Left renal pelvis (tissue), 4 donors: ENCODE measurements at regions not wholly inside any gene's neighbourhood (a gene's known extent, or its start where the extent isn't known, plus 50 kb on each side); places are given as distances from the start of the nearest gene placed in this dataset.

ENCODE experiments used
- DNase-seq, 4 donors: peaks; one replicate each; pipeline ENCODE4 v3.0.0-alpha.2; 2013; ENCODE audit warnings: low read depth in 4 of 4, low spot score in 3 of 4

DNA sequence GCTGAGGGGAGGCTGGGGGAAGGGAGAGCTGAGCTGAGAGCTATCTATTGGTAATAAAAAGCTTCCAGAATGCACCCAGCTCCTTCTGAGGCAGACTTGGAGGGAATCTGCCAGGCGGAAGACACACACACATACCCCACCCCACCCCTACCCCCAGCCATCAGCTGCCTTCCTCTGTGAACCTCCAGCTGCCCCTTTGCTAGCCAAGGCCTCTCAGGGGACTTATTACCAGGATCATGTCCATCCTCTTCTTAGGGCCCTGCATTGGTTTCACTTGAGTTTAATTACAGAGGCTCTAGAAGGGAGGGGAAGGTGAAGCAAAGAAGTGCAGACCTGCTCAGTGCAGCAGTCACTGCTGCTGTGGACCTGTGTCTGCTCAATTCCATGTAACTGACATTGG, 156.4 kb downstream of the OMA1 start:
- no peak for DNase-seq

- DNase-seq, result no peak
These were observed 166.2 kb downstream of the OMA1 start for GRCh38 chr1:58380345-58380744.

DNA sequence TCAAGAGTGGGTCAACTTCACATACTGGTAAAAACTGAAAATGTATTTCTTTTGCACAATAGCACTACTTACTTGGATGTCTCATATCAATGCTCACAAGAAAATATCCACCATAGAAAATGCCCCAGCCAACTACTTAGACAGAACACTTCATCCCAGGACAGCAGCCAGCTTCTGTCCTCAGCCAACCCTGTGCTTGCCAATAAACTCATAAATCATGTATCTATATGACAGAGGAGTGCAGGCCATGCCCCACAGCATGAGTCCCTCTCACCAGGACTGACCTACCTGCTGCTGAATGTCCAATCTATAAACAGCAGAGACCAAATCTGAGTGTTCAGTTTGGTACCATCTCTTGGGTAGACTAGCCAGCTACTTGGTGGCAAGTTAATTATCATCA, 179.3 kb downstream of the OMA1 start:
- no peak for DNase-seq

- no peak for DNase-seq
These were observed 181.2 kb downstream of the OMA1 start for GRCh38 chr1:58365328-58365727.

- peak in 1 of 4 donors; percentile 14 for DNase-seq
These were observed 182.9 kb downstream of the OMA1 start for GRCh38 chr1:58363585-58363984.

DNA sequence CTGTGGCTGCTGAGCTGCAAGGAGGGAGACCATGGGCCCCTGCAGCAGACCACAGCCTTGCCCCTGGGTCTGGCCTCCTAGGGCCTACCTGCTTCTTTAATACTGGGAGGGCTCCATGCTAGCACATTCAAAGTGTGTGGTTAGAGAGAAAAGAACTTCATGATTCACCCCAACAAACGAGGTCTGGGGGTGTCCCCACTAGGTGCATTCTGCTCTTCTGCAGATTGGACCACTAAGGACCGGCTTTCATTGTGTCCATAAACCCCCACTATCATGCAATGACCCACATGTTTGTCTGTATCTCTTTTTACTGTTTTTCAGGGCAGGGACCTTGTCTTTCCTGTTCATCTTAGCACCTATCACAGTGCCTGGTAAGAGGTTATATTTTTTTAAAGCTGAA, 185.4 kb downstream of the OMA1 start:
- DNase-seq, result no peak

GRCh38 chr1:58358346-58358745, 188.2 kb downstream of the OMA1 start:
- no peak for DNase-seq

- DNase-seq, result no peak
These were observed 190.1 kb downstream of the OMA1 start for GRCh38 chr1:58356402-58356801.

DNA sequence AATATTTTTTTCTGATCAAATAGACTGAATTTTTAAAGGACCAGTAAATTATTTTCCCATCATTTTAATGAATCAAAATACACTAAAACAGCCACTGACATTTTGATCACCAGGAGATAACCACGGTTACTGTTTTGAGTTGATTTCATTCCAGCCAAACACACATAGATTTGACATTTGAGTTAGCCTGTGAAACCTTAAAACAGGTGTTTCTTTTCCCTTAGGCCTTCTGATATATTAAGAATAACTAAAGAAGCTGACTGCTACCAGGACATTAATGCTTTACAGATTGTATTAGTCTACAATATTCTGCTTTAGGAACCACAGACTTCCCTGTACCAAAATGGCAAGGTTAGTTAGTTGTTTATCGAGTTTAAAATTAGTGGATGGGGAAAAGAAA, 193.4 kb downstream of the OMA1 start:
- no peak for DNase-seq

DNA sequence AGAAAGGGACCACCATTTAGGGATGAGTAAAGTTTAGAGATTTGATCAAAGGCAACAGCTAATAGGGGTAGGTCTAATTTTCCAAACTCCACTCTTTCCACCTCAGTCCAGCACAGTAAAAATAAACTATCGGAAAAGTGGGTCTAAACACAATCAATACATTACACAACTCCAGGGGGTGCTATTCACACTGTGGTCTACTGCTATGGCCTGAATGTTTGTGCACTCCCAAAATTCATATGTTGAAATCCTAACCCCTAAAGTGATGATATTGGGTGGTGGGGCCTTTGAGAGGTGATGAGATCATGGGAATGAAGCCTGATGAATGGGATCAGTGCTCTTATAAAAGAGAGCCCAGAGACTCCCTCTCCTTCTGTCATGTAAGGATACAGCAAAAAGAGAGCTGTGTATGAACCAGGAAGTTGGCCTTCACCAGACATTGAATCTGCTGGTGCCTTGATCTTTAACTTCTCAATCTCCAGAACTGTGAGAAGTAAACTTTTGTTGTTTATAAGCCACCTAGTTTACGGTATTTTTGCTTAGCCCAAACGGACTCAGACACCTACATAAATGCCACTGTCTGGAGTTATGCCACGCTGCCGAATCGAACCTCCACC, 193.9 kb downstream of the OMA1 start:
- no peak for DNase-seq

DNA sequence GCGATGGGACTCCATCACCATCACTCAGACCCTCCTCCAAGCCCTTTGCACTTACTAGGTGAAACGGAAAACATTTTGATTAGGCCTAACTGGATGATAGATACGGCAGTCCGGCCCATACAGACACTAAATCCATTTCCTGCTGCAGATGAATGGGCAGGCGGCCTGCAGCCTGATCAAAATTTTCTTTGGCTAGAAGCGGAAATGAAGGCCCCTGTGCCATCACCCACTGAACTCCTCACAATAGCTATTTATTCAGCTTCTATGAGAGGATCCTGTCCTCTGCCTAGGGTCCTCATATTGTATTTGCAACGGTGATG, 200.5 kb downstream of the OMA1 start:
- no peak for DNase-seq

GRCh38 chr1:58345215-58346035, 201.1 kb downstream of the OMA1 start:
- DNase-seq, result no peak

GRCh38 chr1:58340185-58340584, 206.3 kb downstream of the OMA1 start:
- DNase-seq, result no peak

GRCh38 chr1:58338081-58338480, 208.4 kb downstream of the OMA1 start:
- no peak for DNase-seq

- DNase-seq, result no peak
These were observed 213.0 kb downstream of the OMA1 start for GRCh38 chr1:58333511-58333910.

DNA sequence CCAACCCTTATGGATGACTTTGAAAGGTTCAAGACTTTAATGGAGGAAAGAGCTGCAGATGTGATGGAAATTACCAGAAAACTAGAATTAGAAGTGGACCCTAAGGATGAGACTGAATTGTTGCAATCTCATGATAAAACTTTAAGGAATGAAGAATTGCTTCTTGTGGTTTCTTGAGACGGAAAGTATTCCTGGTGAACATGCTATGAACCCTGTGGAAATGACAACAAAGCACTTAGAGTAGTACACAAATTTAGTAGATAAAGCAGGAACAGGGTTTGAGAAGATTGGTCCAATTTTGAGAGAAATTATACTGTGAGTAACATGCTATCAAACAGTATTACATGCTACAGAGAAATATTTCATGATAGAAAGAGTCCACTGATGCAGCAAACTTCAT, 215.4 kb downstream of the OMA1 start:
- no peak for DNase-seq

- no peak for DNase-seq
These were observed 220.7 kb downstream of the OMA1 start for GRCh38 chr1:58325866-58326265.

DNA sequence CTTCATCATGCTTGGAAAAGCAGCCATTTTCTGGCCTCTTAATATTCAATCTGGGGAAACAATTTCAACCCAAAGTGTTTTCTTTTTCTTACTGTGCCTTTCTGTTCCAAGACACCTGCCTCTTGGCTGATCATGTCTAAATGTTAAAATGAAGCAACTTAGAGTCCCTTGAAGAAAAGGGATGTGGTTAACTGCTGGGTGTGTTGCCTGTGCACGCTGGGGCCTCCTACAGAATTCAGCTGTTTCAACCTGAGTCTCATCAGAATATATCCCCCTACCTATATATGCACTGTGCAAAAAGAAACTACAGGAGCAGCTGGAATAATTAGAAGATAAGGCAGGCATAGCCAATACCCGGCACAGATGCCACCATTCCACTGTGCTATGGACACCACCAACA, 222.0 kb downstream of the OMA1 start:
- no peak for DNase-seq

DNA sequence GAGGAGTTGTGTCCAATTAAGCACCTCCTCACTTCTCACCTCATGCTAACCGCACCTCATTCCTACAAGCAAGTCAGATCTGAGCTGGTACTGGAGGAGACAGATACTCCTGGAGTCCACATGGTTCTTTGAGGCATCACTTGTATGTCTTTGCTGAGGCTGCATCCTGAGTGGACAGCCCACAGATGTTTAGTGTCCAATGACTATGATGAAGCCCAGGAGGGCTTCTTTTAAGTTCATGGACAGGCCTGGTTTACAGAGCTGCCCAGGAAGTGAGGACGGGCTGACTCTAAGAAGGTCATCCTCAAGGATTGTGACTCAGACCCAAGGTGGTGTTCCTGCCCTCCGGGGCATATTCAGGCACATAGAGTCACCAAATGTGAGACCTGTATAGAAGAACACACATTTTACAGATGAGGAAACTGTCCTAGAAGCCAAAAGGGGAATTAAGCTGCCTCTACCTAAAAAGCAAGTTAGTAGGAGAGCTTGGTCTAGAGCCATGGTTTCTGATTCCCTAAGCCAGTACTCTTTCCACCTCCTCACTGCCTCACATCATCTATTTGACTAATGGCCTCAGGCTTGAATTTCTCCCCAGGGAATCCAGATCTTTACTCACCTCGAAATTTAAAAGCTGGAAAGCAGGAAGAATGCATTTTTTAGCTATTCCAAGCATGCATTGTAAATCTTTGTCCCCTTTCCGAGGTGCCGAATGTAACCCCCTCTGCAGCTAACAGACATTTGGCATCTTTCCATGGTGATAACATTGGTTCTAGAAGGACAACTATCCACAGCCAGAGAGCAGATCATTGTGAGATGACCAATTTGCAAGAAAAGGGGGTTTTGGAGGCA, 228.1 kb downstream of the OMA1 start:
- DNase-seq, result no peak

DNA sequence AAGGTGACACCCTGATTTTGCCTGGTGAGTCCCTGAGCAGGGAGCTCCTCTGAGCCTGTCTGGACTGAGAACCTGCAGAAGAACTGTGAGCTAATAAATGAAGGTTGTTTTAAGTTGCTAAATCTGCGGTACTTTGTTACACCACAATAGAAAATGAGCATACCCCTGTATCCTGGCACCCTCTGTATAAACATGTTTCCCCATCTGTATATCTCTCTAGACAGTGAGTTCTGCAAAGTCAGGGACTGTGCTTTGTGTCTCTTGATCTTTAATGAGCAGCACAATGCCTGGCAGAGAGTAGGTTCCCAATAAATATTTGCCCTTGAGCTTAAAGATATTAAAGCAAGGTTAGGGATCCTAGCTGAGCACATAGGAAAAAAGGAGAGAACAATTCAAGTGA, 228.8 kb downstream of the OMA1 start:
- no peak for DNase-seq

GRCh38 chr1:58317086-58317485, 229.4 kb downstream of the OMA1 start:
- DNase-seq, result no peak

- no peak for DNase-seq
These were observed 230.4 kb downstream of the OMA1 start for GRCh38 chr1:58316141-58316540.
